B cell (primary cell): ENCODE measurements at regions not wholly inside any gene's neighbourhood (a gene's known extent, or its start where the extent isn't known, plus 50 kb on each side); places are given as distances from the start of the nearest gene placed in this dataset.

ENCODE experiments used
- ATAC-seq: fragments of 200-7000 bp; cut with Tn5 transposase; one replicate; pipeline ENCODE4 v1.10.0; 2021; ENCODE audit warnings: low read depth, mild to moderate bottlenecking, moderate number of reproducible peaks, moderate library complexity
- CTCF ChIA-PET: fragments of 350-600 bp; sonication (Branson Sonifier 250); formaldehyde crosslinking; loops from one replicate; lab custom pipeline; 2021; ENCODE audit warnings: antibody characterized with exemption, inconsistent platforms; lab: Charles Lee
- POLR2A ChIA-PET: fragments of 350-600 bp; sonication (Branson Sonifier 250); formaldehyde crosslinking; loops from one replicate; lab custom pipeline; 2021; ENCODE audit warnings: antibody characterized with exemption; lab: Charles Lee
- DNase-seq: peaks from one replicate; pipeline ENCODE4 v3.0.0; 2013
- H2AFZ ChIP-seq: 2 replicates; pipeline ENCODE4 v1.6.1; 2012; ENCODE audit warnings: mild to moderate bottlenecking, low read depth, low read length; ENCODE audit not compliant: insufficient read depth, poor library complexity, severe bottlenecking
- H3K27ac ChIP-seq, 2 donors: 1 replicate in 1 of 2; 2 replicates in 1 of 2; pipeline ENCODE4 v1.5.1; 2012 to 2013; ENCODE audit warnings: low read length in 2 of 2, mild to moderate bottlenecking in 2 of 2, moderate library complexity in 1 of 2
- H3K27me3 ChIP-seq, 4 experiments: fragments of 200-600 bp in 1 of 4; sonication (generic) in 1 of 4; replicated peaks in 1 of 4; 1 replicate in 2 of 4; 2 replicates in 2 of 4; pipeline versions ENCODE4 v1.6.1 to v1.7.0; 2013 to 2016; ENCODE audit warnings: low read length in 3 of 4, mild to moderate bottlenecking in 2 of 4, mixed read lengths in 1 of 4, moderate library complexity in 1 of 4; ENCODE audit not compliant: insufficient read depth in 4 of 4, control insufficient read depth in 3 of 4; ENCODE audit errors: control extremely low read depth in 1 of 4
- H3K36me3 ChIP-seq, 2 experiments: replicated peaks in 1 of 2; 1 replicate in 1 of 2; 2 replicates in 1 of 2; pipeline versions ENCODE4 v1.6.1 to v1.7.1; 2013; ENCODE audit warnings: low read length in 1 of 2; ENCODE audit not compliant: insufficient read depth in 2 of 2, control insufficient read depth in 1 of 2; ENCODE audit errors: control extremely low read depth in 1 of 2, extremely low read depth in 1 of 2
- H3K4me1 ChIP-seq, 2 donors: fragments of 200-600 bp in 1 of 2; sonication (generic) in 1 of 2; 1 replicate in 1 of 2; 2 replicates in 1 of 2; pipeline versions ENCODE4 v1.5.1 to v1.6.1; 2013 to 2017; ENCODE audit warnings: low read length in 2 of 2; ENCODE audit not compliant: control insufficient read depth in 2 of 2, insufficient read depth in 2 of 2
- H3K4me2 ChIP-seq: replicated peaks from 2 replicates; pipeline ENCODE3; 2012; ENCODE audit warnings: mild to moderate bottlenecking, low read depth, low read length; ENCODE audit not compliant: poor library complexity, severe bottlenecking
- H3K4me3 ChIP-seq, 5 experiments: fragments of 200-600 bp in 1 of 5; sonication (generic) in 1 of 5; 1 replicate in 3 of 5; 2 replicates in 2 of 5; pipeline versions ENCODE4 v1.5.1 to v1.7.0; 2011 to 2016; ENCODE audit warnings: low read length in 4 of 5, mild to moderate bottlenecking in 4 of 5, low read depth in 2 of 5, control low read depth in 1 of 5, moderate library complexity in 1 of 5; ENCODE audit not compliant: insufficient read depth in 1 of 5; ENCODE audit errors: control extremely low read depth in 1 of 5, extremely low read depth in 1 of 5
- H3K79me2 ChIP-seq: fragments of 200-600 bp; sonication (generic); one replicate; pipeline ENCODE4 v1.6.0; 2016; ENCODE audit warnings: low read length; ENCODE audit not compliant: control insufficient read depth, insufficient read depth
- H3K9ac ChIP-seq: fragments of 200-600 bp; sonication (generic); 2 replicates; pipeline ENCODE4 v1.6.1; 2017; ENCODE audit warnings: mild to moderate bottlenecking, low read length, moderate library complexity
- H3K9me3 ChIP-seq, 3 donors: one replicate each; pipeline versions ENCODE4 v1.6.1 to v1.7.1; 2013; ENCODE audit warnings: low read length in 2 of 3; ENCODE audit not compliant: control insufficient read depth in 2 of 3, insufficient read depth in 1 of 3; ENCODE audit errors: control extremely low read depth in 1 of 3
- H4K20me1 ChIP-seq: 2 replicates; pipeline ENCODE4 v1.6.0; 2012; ENCODE audit warnings: mild to moderate bottlenecking, low read length; ENCODE audit not compliant: insufficient read depth, control insufficient read depth, poor library complexity, severe bottlenecking
- H3K27ac Mint-ChIP-seq: one replicate; pipeline ENCODE4 v1.8.0; 2021; ENCODE audit warnings: mixed read lengths
- H3K27me3 Mint-ChIP-seq: one replicate; pipeline ENCODE4 v1.8.0; 2021; ENCODE audit warnings: mixed read lengths
- H3K4me1 Mint-ChIP-seq: one replicate; pipeline ENCODE4 v1.8.0; 2021; ENCODE audit warnings: mixed read lengths
- H3K4me3 Mint-ChIP-seq: one replicate; pipeline ENCODE4 v1.8.0; 2021; ENCODE audit warnings: mixed read lengths
- H3K9me3 Mint-ChIP-seq: one replicate; pipeline ENCODE4 v1.8.0; 2022; ENCODE audit warnings: mixed read lengths; ENCODE audit not compliant: insufficient read depth
- EZH2 ChIP-seq: IDR thresholded peaks from 2 replicates; pipeline ENCODE4 v1.6.1; 2012; ENCODE audit warnings: borderline replicate concordance, low read depth, mild to moderate bottlenecking, moderate library complexity, low read length; ENCODE audit not compliant: insufficient read depth, poor library complexity, severe bottlenecking
- WGBS: methylation state at CpG from one replicate; pipeline ENCODE4 v1.1.5; 2013; ENCODE audit warnings: missing lambda C conversion rate; ENCODE audit not compliant: insufficient coverage; 5-methylcytosine and 5-hydroxymethylcytosine counted together
- intact Hi-C: fragments of 100-400 bp; cut with micrococcal nuclease; formaldehyde crosslinking; loops from one replicate; pipeline ENCODE4 v1.10.0; 2022
- TF ChIP-seq, protein P1 (sequence below): fragments of 200-600 bp; IDR thresholded peaks from one replicate; pipeline ENCODE4 v1.8.0; 2022; ENCODE audit warnings: antibody characterized with exemption, mild to moderate bottlenecking

- CTCF ChIA-PET: no interaction called here
- Mint-ChIP-seq H3K4me1 (no peaks in the 10 kb centered on the region), H3K27ac (no peak overlapping the region), H3K27me3 (no peaks in the 10 kb centered on the region), H3K4me3 (no peak overlapping the region), H3K9me3 (no peaks in the 10 kb centered on the region)
- Histone ChIP-seq H2AFZ (no peak overlapping the region), H3K27me3 (no peaks in the 10 kb centered on the region), H3K4me2 (no peak overlapping the region), H3K4me3 (no peak overlapping the region), H3K79me2 (no peaks in the 10 kb centered on the region), H3K9ac (no peak overlapping the region), H3K36me3 (no peaks in the 10 kb centered on the region), H3K4me1 (no peaks in the 10 kb centered on the region), H3K27ac (no peak overlapping the region), H4K20me1 (no peaks in the 10 kb centered on the region), H3K9me3 (no peaks in the 10 kb centered on the region)
- intact Hi-C loops: no loop called here
- ATAC-seq (no peak), DNase-seq (no peak)
- 88% methylated on average over 7 of the region's 9 CpGs for WGBS
- TF ChIP-seq EZH2: no peak
- TF ChIP-seq, protein P1, sequence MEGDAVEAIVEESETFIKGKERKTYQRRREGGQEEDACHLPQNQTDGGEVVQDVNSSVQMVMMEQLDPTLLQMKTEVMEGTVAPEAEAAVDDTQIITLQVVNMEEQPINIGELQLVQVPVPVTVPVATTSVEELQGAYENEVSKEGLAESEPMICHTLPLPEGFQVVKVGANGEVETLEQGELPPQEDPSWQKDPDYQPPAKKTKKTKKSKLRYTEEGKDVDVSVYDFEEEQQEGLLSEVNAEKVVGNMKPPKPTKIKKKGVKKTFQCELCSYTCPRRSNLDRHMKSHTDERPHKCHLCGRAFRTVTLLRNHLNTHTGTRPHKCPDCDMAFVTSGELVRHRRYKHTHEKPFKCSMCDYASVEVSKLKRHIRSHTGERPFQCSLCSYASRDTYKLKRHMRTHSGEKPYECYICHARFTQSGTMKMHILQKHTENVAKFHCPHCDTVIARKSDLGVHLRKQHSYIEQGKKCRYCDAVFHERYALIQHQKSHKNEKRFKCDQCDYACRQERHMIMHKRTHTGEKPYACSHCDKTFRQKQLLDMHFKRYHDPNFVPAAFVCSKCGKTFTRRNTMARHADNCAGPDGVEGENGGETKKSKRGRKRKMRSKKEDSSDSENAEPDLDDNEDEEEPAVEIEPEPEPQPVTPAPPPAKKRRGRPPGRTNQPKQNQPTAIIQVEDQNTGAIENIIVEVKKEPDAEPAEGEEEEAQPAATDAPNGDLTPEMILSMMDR: no peak
- POLR2A ChIA-PET: no interaction called here
Measured at GRCh38 chr1:232386721-232387510, 243.0 kb downstream of the SIPA1L2 start.

GRCh38 chr1:232386294-232386693, 243.6 kb downstream of the SIPA1L2 start:
- TF ChIP-seq EZH2: no peak
- TF ChIP-seq, protein P1: no peak

More at GRCh38 chr1:232386294-232386693, 243.6 kb downstream of the SIPA1L2 start:
- H2AFZ ChIP-seq: no peak overlapping the region
- no peaks in the 10 kb centered on the region for H3K4me1 ChIP-seq
- H3K36me3 ChIP-seq: no peaks in the 10 kb centered on the region
- H4K20me1 ChIP-seq: no peaks in the 10 kb centered on the region
- H3K27ac ChIP-seq: no peak overlapping the region
- no peak overlapping the region for H3K9ac ChIP-seq
- Mint-ChIP-seq H3K27ac (no peak overlapping the region), H3K27me3 (no peaks in the 10 kb centered on the region), H3K4me1 (no peaks in the 10 kb centered on the region), H3K9me3 (no peaks in the 10 kb centered on the region), H3K4me3 (no peak overlapping the region)
- H3K27me3 ChIP-seq: no peaks in the 10 kb centered on the region
- no peaks in the 10 kb centered on the region for H3K9me3 ChIP-seq
- ATAC-seq (no peak), DNase-seq (no peak)
- no peak overlapping the region for H3K4me3 ChIP-seq
- no peak overlapping the region for H3K4me2 ChIP-seq
- H3K79me2 ChIP-seq: no peaks in the 10 kb centered on the region
- ChIA-PET POLR2A (no interaction called here), CTCF (no interaction called here)
- intact Hi-C loops: no loop called here
- 92% methylated on average over 9 of the region's 9 CpGs for WGBS
